ENCODE measurements at regions not wholly inside any gene's neighbourhood (a gene's known extent, or its start where the extent isn't known, plus 50 kb on each side); places are given as distances from the start of the nearest gene placed in this dataset.

DNA sequence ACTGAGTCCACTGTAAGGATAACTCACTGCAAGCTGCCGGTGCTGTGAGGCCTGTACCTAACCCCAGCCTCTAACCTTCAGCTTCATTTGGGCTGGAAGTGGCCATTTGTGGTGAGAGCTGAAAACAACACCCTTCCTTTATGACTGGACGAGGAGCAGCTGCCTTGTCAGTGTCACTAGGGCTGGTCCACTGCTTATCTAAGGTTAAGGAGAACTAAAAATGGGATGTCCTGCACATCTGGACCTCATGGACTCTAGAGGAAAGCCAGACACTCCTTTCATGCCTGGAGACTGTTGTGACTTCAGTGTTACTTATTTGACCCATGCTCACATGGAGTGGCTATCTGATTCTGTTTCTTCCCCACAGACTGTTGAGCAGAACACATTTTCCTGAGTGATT, 139.9 kb downstream of the ZNF518B start:
- TF ChIP-seq, protein P1, sequence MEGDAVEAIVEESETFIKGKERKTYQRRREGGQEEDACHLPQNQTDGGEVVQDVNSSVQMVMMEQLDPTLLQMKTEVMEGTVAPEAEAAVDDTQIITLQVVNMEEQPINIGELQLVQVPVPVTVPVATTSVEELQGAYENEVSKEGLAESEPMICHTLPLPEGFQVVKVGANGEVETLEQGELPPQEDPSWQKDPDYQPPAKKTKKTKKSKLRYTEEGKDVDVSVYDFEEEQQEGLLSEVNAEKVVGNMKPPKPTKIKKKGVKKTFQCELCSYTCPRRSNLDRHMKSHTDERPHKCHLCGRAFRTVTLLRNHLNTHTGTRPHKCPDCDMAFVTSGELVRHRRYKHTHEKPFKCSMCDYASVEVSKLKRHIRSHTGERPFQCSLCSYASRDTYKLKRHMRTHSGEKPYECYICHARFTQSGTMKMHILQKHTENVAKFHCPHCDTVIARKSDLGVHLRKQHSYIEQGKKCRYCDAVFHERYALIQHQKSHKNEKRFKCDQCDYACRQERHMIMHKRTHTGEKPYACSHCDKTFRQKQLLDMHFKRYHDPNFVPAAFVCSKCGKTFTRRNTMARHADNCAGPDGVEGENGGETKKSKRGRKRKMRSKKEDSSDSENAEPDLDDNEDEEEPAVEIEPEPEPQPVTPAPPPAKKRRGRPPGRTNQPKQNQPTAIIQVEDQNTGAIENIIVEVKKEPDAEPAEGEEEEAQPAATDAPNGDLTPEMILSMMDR (IDR thresholded peaks at IDR 0.05; ENCODE audit: borderline replicate concordance, extremely low read depth, low read length, poor library complexity, severe bottlenecking) = no peak
- no peak for TF ChIP-seq EZH2 (IDR thresholded peaks at IDR 0.05; ENCODE audit: borderline replicate concordance, low read depth, low read length, severe bottlenecking)

Data from DND-41 (cell line).